HepG2 (cell line): ENCODE measurements at regions not wholly inside any gene's neighbourhood (a gene's known extent, or its start where the extent isn't known, plus 50 kb on each side); places are given as distances from the start of the nearest gene placed in this dataset.

Source experiments
- GPN1 ChIP-seq: sonication (generic); formaldehyde crosslinking; IDR thresholded peaks from 2 replicates; pipeline ENCODE4 v1.5.1; 2020; ENCODE audit warnings: missing genetic modification reagents, borderline replicate concordance
- TF ChIP-seq, protein P1 (sequence below): sonication (generic); formaldehyde crosslinking; IDR thresholded peaks from 2 replicates; pipeline ENCODE4 v1.5.1; 2020; ENCODE audit warnings: missing genetic modification reagents, mild to moderate bottlenecking, borderline replicate concordance

DNA sequence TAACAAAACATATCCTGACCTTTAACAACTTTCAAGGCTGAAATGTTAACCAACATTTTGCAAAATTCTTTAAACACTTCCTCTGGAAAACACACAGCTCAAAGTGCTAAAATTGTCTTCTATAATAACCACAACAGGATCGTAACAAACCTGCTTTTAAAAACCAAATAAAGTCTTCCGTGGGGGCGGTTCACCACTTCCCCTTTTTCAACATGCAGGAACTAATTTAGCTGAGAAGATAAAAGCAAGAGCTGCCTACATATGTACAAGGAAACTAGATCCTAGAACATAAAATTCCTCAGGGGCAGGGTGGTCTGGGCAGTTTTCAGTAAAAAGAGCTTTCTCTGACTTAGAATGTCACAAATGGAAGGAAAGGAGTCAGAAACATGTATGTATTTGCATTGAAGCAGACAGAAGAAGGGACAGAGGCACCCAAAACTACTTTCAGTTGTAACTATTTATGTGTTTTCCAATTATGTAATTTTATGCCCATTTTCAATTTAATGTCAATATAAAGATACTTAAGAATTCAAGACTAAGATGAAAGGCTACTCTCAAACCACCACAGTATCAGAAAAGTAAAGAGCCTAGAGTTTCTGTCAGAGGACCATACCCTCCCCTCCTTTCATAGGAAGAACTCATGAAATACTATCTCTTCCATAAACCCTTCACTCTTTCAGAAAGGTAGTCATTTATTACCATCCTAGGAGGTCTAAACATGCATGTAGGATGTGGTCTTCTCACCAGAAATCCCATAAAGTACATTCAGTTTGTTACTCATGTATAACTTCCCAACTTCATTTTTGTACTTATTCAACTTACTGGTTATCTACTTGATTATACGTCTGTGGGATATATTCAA lies 185.9 kb upstream of the RASA1 start:
- TF ChIP-seq, protein P1, sequence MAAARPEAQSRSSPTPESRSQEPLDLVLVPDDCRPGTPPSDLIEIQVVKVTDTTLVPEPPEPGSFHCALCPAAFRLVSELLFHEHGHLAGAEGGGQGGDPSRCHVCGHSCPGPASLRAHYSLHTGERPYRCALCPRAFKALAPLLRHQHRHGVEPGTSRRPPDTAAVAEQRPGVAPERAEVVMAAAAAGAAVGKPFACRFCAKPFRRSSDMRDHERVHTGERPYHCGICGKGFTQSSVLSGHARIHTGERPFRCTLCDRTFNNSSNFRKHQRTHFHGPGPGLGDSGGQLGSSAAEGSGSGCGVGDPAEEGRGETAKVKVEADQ (CRISPR knock-in tag): no peak
- no peak for TF ChIP-seq GPN1
